Vagina (tissue), 2 donors: ENCODE measurements at regions not wholly inside any gene's neighbourhood (a gene's known extent, or its start where the extent isn't known, plus 50 kb on each side); places are given as distances from the start of the nearest gene placed in this dataset.

Experiments
- DNase-seq, 2 donors: peaks; one replicate each; pipeline ENCODE4 v3.0.0-alpha.2; 2017; ENCODE audit errors: extremely low spot score in 2 of 2
- H3K27ac ChIP-seq: fragments of 200-600 bp; sonication (generic); one replicate; pipeline ENCODE4 v1.5.1; 2019
- H3K27me3 ChIP-seq: fragments of 200-600 bp; sonication (generic); one replicate; pipeline ENCODE4 v1.5.1; 2019
- H3K36me3 ChIP-seq, 2 donors: fragments of 200-600 bp; sonication (generic); one replicate each; pipeline ENCODE4 v1.5.1; 2017 to 2019
- H3K4me1 ChIP-seq: fragments of 200-600 bp; sonication (generic); one replicate; pipeline ENCODE4 v1.5.1; 2019
- H3K4me3 ChIP-seq, 2 donors: fragments of 200-600 bp; sonication (generic); 1 replicate in 1 of 2; 2 replicates in 1 of 2; pipeline ENCODE4 v1.5.1; 2016 to 2019
- H3K9me3 ChIP-seq: fragments of 200-600 bp; sonication (generic); one replicate; pipeline ENCODE4 v1.5.1; 2019
- POLR2A ChIP-seq, 2 donors: fragments of 450-650 bp; IDR thresholded peaks; one replicate each; pipeline ENCODE4 v1.6.1; 2017; ENCODE audit warnings: antibody characterized with exemption in 2 of 2, mild to moderate bottlenecking in 2 of 2, moderate library complexity in 2 of 2
- POLR2AphosphoS5 ChIP-seq, 2 donors: sonication (generic); formaldehyde crosslinking; IDR thresholded peaks; one replicate each; pipeline ENCODE4 v1.9.0; 2017; ENCODE audit warnings: antibody characterized with exemption in 2 of 2, mild to moderate bottlenecking in 2 of 2, low read depth in 1 of 2; ENCODE audit not compliant: insufficient read depth in 1 of 2
- intact Hi-C: fragments of 100-400 bp; cut with DNase I; formaldehyde crosslinking; loops from one replicate; pipeline ENCODE4 v1.15.1; 2023
- TF ChIP-seq, protein P1 (sequence below), 3 experiments: fragments of 450-650 bp in 2 of 3; fragments of 200-600 bp in 1 of 3; sonication (generic) in 1 of 3; IDR thresholded peaks; one replicate each; pipeline ENCODE4 v1.5.1; 2017 to 2019; ENCODE audit warnings: antibody characterized with exemption in 3 of 3, mild to moderate bottlenecking in 2 of 3, moderate library complexity in 2 of 3

DNA sequence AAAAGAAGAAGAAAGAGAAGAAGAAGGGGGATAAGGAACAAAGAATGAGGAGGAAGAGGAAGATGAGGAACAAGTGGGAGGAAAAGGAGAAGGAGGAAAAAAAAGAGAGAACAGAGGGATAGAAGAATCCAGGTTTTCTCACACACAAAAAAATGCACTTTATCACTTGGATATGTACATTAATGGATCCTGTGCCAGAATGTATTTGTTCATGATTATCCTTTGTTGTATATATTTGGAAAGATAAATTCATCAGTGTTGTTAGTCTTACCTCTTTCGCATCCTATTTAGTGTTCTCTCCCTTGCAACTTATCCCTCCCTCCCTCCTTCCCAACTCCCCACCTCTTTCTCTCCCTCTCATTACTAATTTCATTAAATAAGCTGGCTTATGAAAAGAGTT is 298.8 kb downstream of the SLCO4C1 start:
- no peak for TF ChIP-seq POLR2A (IDR thresholded peaks at IDR 0.05)
- TF ChIP-seq, protein P1, sequence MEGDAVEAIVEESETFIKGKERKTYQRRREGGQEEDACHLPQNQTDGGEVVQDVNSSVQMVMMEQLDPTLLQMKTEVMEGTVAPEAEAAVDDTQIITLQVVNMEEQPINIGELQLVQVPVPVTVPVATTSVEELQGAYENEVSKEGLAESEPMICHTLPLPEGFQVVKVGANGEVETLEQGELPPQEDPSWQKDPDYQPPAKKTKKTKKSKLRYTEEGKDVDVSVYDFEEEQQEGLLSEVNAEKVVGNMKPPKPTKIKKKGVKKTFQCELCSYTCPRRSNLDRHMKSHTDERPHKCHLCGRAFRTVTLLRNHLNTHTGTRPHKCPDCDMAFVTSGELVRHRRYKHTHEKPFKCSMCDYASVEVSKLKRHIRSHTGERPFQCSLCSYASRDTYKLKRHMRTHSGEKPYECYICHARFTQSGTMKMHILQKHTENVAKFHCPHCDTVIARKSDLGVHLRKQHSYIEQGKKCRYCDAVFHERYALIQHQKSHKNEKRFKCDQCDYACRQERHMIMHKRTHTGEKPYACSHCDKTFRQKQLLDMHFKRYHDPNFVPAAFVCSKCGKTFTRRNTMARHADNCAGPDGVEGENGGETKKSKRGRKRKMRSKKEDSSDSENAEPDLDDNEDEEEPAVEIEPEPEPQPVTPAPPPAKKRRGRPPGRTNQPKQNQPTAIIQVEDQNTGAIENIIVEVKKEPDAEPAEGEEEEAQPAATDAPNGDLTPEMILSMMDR (IDR thresholded peaks at IDR 0.05) = no peak
- TF ChIP-seq POLR2AphosphoS5 (IDR thresholded peaks at IDR 0.05; ENCODE audit: insufficient read depth in 1 of 2, low read depth in 1 of 2) = no peak
- DNase-seq = no peak
- intact Hi-C loops = no loop called here
- no peak overlapping the region for H3K4me3 ChIP-seq
- H3K27ac ChIP-seq = no peak overlapping the region
- H3K36me3 ChIP-seq = no peaks in the 10 kb centered on the region
- no peaks in the 10 kb centered on the region for H3K4me1 ChIP-seq
- H3K9me3 ChIP-seq = no peaks in the 10 kb centered on the region
- no peaks in the 10 kb centered on the region for H3K27me3 ChIP-seq

DNA sequence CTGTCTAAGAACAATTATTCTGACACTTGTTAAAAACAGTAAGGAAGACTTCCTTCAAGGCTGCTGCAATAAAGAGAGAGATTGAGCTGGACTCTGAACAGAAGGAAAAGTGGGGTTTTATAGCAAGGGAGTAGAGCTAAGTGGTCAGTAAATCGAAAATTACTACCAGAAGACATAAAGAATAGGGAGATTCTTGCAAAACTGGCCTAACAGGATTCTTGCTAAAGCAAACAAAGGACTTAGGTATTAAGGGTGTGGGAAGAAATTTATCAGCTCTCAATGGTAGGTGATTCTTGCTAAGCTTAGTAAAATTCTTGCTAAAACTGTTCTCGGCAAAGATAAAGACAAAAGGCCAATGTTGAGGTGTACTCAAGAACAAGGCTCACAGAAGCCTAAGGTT is 300.5 kb downstream of the SLCO4C1 start:
- H3K4me1 ChIP-seq = no peaks in the 10 kb centered on the region
- H3K36me3 ChIP-seq = no peaks in the 10 kb centered on the region
- TF ChIP-seq POLR2AphosphoS5 (IDR thresholded peaks at IDR 0.05; ENCODE audit: insufficient read depth in 1 of 2, low read depth in 1 of 2) (no peak), POLR2A (IDR thresholded peaks at IDR 0.05) (no peak)
- TF ChIP-seq, protein P1 (IDR thresholded peaks at IDR 0.05) = no peak
- no peak overlapping the region for H3K4me3 ChIP-seq
- no peak for DNase-seq
- intact Hi-C loops = no loop called here
- H3K27me3 ChIP-seq = no peaks in the 10 kb centered on the region
- no peak overlapping the region for H3K27ac ChIP-seq
- H3K9me3 ChIP-seq = no peaks in the 10 kb centered on the region

DNA sequence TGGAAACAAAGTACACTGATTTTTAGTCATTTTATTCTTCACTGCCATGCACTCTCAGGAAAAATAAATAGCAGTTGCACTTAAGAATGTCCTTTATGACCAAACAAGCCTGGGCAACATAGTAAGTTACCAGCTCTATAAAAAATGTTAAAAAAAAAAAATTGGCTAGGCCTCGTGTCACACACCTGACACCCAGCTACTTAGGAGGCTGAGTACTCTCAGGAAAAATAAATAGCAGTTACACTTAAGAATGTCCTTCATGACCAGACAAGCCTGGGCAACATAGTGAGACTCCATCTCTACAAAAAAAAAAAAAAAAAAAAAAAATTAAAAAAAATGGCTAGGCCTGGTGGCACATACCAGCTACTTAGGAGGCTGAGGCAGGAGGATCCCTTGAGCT is 304.6 kb downstream of the SLCO4C1 start:
- no peak for TF ChIP-seq POLR2AphosphoS5 (IDR thresholded peaks at IDR 0.05; ENCODE audit: insufficient read depth in 1 of 2, low read depth in 1 of 2)
- TF ChIP-seq, protein P1 (IDR thresholded peaks at IDR 0.05) = no peak
- TF ChIP-seq POLR2A (IDR thresholded peaks at IDR 0.05) = no peak
- H3K27ac ChIP-seq = no peak overlapping the region
- H3K27me3 ChIP-seq = no peaks in the 10 kb centered on the region
- no peaks in the 10 kb centered on the region for H3K9me3 ChIP-seq
- no peak for DNase-seq
- intact Hi-C loops = no loop called here
- H3K36me3 ChIP-seq = no peaks in the 10 kb centered on the region
- no peak overlapping the region for H3K4me3 ChIP-seq
- no peaks in the 10 kb centered on the region for H3K4me1 ChIP-seq

DNA sequence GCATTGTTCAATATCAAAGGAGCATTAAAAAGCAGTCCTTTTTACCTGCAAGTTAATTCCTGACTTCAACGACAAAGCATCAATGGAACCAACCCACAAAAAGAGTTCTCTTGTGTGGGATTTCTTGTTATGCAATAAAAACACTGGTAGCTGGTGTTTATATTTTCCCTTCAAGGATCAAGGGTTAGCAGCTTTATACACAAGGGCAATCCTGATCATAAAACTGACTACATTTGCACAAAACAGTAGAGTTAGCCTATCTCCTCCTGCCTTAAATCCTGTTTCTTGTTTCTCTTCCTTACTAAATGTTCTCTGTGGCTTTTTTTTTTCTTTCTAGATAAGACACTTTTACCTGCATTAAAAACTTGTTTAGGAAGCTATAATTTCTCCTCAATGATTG is 306.4 kb downstream of the SLCO4C1 start:
- H3K27me3 ChIP-seq = no peaks in the 10 kb centered on the region
- no peak overlapping the region for H3K4me3 ChIP-seq
- no peaks in the 10 kb centered on the region for H3K9me3 ChIP-seq
- no peak for DNase-seq
- intact Hi-C loops = no loop called here
- TF ChIP-seq POLR2AphosphoS5 (IDR thresholded peaks at IDR 0.05; ENCODE audit: insufficient read depth in 1 of 2, low read depth in 1 of 2) = no peak
- no peak for TF ChIP-seq POLR2A (IDR thresholded peaks at IDR 0.05)
- TF ChIP-seq, protein P1 (IDR thresholded peaks at IDR 0.05) = no peak
- H3K4me1 ChIP-seq = no peaks in the 10 kb centered on the region
- H3K36me3 ChIP-seq = no peaks in the 10 kb centered on the region
- no peak overlapping the region for H3K27ac ChIP-seq

DNA sequence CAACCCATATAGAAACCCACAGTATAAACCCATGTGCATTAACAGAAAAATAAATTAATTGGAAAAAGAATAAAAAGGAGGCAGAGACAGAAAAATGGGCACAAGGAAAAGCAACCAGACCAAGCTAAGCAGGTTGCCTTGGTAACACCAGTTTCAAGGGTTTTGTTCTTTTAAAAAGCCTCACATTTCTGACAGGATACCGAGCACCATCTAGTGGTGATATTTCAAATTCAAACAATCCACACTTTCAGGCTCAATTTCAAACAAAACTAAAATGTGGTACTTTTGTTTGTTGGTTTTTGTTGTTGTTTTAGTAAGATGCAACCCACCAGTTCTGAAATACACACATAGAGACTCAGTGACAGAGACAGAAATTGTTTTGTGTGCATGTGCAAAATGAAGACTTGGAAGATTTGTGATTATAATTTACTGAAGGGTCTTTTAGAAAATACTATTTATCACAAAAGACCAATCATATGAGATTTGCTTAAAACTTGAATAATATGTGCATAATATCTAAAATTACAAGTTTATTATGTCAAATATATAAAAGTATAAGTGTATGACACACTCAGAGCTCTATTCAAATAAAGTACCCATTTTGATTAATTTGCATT is 318.2 kb downstream of the SLCO4C1 start:
- intact Hi-C loops = no loop called here

More for the DNA sequence above, 318.2 kb downstream of the SLCO4C1 start:
- TF ChIP-seq, protein P1 (IDR thresholded peaks at IDR 0.05) = peak in 1 of 3 experiments; percentile 16
- no peak for TF ChIP-seq POLR2AphosphoS5 (IDR thresholded peaks at IDR 0.05; ENCODE audit: insufficient read depth in 1 of 2, low read depth in 1 of 2)
- no peak overlapping the region for H3K4me3 ChIP-seq
- no peaks in the 10 kb centered on the region for H3K36me3 ChIP-seq
- H3K9me3 ChIP-seq = no peaks in the 10 kb centered on the region
- H3K27me3 ChIP-seq = no peaks in the 10 kb centered on the region
- no peak for DNase-seq
- H3K4me1 ChIP-seq = no peaks in the 10 kb centered on the region
- H3K27ac ChIP-seq = no peak overlapping the region
